ENCODE measurements at regions not wholly inside any gene's neighbourhood (a gene's known extent, or its start where the extent isn't known, plus 50 kb on each side); places are given as distances from the start of the nearest gene placed in this dataset.

DNA sequence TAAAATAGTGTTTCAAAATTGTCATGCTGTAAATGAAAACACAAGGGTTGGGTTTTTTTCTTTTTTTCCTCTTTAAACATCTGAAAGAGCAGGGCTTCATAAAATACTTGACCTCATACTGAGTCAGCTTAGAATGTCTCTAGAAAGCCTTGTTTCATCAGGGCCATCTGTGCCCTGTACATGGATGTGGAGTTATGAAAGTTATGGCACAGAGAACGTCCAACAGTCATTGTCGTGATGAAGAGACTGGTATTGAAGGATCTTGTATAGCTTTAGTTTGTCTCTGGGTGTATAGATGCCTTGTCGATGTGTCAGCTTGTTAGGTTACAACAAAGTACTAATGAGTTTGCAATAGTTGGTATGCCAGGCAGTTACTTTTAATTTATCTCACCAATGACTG, 127.3 kb downstream of the FAM204A start:
- Histone ChIP-seq H3K27me3 (ENCODE audit: insufficient read depth, low read depth, severe bottlenecking) (no peaks in the 10 kb centered on the region), H3K4me3 (ENCODE audit: low read depth, low read length) (no peak overlapping the region), H3K27ac (no peak overlapping the region), H3K36me3 (no peaks in the 10 kb centered on the region), H3K9me3 (ENCODE audit: severe bottlenecking) (no peaks in the 10 kb centered on the region)
- DNase-seq = no peak
- TF ChIP-seq, protein P1, sequence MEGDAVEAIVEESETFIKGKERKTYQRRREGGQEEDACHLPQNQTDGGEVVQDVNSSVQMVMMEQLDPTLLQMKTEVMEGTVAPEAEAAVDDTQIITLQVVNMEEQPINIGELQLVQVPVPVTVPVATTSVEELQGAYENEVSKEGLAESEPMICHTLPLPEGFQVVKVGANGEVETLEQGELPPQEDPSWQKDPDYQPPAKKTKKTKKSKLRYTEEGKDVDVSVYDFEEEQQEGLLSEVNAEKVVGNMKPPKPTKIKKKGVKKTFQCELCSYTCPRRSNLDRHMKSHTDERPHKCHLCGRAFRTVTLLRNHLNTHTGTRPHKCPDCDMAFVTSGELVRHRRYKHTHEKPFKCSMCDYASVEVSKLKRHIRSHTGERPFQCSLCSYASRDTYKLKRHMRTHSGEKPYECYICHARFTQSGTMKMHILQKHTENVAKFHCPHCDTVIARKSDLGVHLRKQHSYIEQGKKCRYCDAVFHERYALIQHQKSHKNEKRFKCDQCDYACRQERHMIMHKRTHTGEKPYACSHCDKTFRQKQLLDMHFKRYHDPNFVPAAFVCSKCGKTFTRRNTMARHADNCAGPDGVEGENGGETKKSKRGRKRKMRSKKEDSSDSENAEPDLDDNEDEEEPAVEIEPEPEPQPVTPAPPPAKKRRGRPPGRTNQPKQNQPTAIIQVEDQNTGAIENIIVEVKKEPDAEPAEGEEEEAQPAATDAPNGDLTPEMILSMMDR (IDR thresholded peaks at IDR 0.05; ENCODE audit: low read depth, low read length) = no peak

DNA sequence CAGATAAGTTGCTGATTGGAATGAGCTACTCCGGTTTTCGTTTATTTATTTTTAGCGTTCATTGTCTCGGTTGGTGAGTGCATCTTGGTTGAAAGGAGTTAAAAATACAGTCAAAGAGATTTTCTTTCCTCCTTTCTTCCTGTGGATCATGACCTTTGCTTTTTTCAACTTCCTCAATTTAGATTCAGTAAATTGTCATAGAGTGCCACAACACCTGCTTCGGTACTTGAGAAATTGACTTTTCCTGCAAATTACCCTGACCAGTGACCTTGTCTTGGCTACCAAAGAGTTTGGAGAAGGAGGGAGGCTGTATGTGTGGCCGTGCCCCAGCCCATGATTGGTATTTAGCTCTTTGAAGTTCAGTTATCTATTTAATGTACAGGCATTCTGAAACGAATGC, 128.7 kb downstream of the FAM204A start:
- no peak overlapping the region for H3K27ac ChIP-seq
- no peaks in the 10 kb centered on the region for H3K36me3 ChIP-seq
- H3K9me3 ChIP-seq (ENCODE audit: severe bottlenecking) = no peaks in the 10 kb centered on the region
- H3K27me3 ChIP-seq (ENCODE audit: insufficient read depth, low read depth, severe bottlenecking) = no peaks in the 10 kb centered on the region
- no peak overlapping the region for H3K4me3 ChIP-seq (ENCODE audit: low read depth, low read length)
- TF ChIP-seq, protein P1 (IDR thresholded peaks at IDR 0.05; ENCODE audit: low read depth, low read length) = no peak
- no peak for DNase-seq

DNA sequence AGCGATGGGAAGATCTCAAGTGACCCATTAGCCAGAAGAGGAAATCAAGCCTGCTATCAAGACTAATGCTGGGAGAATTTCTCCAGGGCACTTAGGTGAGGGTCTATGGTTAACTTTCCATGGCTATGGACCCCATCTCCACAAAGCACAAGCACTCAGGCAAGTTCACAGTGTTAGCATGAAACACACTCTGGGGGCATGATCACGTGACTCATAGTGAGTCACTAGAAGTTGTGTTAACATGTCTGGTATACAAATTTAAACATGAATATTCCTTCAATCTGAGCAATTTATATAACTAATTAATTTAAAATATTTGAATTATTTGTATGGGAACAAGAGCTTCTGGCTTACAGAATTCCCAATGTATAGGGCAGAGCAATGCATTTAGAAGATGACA, 131.8 kb downstream of the FAM204A start:
- Histone ChIP-seq H3K9me3 (ENCODE audit: severe bottlenecking) (no peaks in the 10 kb centered on the region), H3K36me3 (no peaks in the 10 kb centered on the region), H3K27ac (no peak overlapping the region), H3K4me3 (ENCODE audit: low read depth, low read length) (no peak overlapping the region), H3K27me3 (ENCODE audit: insufficient read depth, low read depth, severe bottlenecking) (no peaks in the 10 kb centered on the region)
- DNase-seq = no peak
- TF ChIP-seq, protein P1 (IDR thresholded peaks at IDR 0.05; ENCODE audit: low read depth, low read length) = no peak

DNA sequence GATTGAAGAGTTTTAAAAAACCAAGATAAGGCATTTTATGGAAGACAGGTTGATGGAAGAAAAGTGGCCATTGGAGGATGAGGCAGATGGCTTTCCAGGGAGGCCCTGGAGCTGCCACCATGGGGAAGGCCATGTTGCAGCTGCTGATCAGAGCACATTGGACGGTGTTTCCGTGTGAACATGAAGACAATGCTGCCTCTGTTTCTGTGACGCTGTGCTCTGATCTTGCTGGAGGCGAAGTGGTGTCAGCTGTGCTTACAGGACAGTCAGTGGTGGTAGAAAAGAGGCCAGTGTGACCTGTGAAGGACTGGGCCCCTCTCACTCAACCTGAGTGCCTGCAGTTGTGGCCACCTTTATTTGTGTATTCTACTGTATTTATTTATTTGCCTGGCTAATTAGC, 132.9 kb downstream of the FAM204A start:
- no peak for DNase-seq
- no peak overlapping the region for H3K27ac ChIP-seq
- H3K4me3 ChIP-seq (ENCODE audit: low read depth, low read length) = no peak overlapping the region
- no peaks in the 10 kb centered on the region for H3K27me3 ChIP-seq (ENCODE audit: insufficient read depth, low read depth, severe bottlenecking)
- no peaks in the 10 kb centered on the region for H3K36me3 ChIP-seq
- no peaks in the 10 kb centered on the region for H3K9me3 ChIP-seq (ENCODE audit: severe bottlenecking)
- TF ChIP-seq, protein P1 (IDR thresholded peaks at IDR 0.05; ENCODE audit: low read depth, low read length) = no peak

DNA sequence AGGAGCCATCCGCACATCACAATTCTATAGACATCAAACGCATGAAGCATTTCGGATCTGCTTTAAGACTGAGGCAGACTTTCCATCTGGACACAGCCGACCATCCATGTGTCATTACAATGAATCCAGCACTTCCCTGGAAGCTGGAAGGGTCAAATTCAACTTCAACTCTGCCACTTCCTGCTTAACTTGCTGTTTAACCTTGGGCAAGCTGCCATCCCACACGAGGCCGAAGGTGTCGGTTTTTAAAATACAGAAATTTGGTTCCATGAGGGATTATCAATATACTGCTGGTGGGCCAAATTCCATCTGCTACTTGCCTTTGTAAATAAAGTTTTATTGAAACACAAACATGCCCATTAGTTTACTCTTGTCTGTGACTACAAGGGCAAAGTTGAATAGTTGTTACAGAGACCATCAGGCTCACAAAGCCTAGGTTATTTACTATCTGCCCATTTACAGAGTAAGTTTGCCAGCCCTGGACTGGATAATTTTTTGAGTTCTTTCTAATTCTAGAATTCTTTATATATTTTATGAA, 134.6 kb downstream of the FAM204A start:
- Histone ChIP-seq H3K36me3 (no peaks in the 10 kb centered on the region), H3K27me3 (ENCODE audit: insufficient read depth, low read depth, severe bottlenecking) (no peaks in the 10 kb centered on the region), H3K4me3 (ENCODE audit: low read depth, low read length) (no peak overlapping the region), H3K9me3 (ENCODE audit: severe bottlenecking) (no peaks in the 10 kb centered on the region), H3K27ac (no peak overlapping the region)
- no peak for DNase-seq
- TF ChIP-seq, protein P1 (IDR thresholded peaks at IDR 0.05; ENCODE audit: low read depth, low read length) = no peak

DNA sequence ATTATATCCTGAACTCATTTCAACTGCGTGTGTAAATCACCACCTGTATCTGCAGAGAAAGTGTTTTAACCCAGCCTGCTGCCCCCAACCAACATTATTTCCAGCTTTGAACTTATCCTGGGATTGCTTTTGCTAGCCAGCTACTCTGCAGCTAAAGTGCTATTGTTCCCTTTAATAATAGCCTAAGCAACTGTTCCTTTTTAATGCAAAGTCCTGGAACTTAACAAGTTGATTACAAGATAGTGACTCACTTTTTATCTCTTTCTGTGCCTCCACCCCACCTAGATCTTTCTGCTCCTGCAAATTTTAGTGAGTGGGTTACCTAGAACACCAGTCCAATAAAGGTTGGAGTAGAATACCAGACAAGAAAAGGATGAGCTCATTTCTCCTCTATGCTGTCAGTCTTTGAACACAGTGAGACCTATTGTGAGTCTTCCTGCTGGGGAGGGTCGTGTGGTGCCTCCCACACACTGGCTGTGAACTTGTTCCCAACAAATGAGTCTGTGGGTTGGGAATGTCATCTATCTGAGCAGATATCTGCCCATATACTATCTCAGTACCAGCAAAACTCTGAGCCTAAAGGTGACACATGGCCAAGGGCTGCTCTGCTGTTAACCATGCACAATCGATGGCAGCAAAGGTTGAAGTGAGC, 137.7 kb downstream of the FAM204A start:
- no peak for DNase-seq
- no peaks in the 10 kb centered on the region for H3K9me3 ChIP-seq (ENCODE audit: severe bottlenecking)
- TF ChIP-seq, protein P1 (IDR thresholded peaks at IDR 0.05; ENCODE audit: low read depth, low read length) = no peak
- no peaks in the 10 kb centered on the region for H3K36me3 ChIP-seq
- H3K27ac ChIP-seq = no peak overlapping the region
- H3K4me3 ChIP-seq (ENCODE audit: low read depth, low read length) = no peak overlapping the region
- no peaks in the 10 kb centered on the region for H3K27me3 ChIP-seq (ENCODE audit: insufficient read depth, low read depth, severe bottlenecking)

Measured in WERI-Rb-1 (cell line).